ENCODE measurements at regions not wholly inside any gene's neighbourhood (a gene's known extent, or its start where the extent isn't known, plus 50 kb on each side); places are given as distances from the start of the nearest gene placed in this dataset.

DNA sequence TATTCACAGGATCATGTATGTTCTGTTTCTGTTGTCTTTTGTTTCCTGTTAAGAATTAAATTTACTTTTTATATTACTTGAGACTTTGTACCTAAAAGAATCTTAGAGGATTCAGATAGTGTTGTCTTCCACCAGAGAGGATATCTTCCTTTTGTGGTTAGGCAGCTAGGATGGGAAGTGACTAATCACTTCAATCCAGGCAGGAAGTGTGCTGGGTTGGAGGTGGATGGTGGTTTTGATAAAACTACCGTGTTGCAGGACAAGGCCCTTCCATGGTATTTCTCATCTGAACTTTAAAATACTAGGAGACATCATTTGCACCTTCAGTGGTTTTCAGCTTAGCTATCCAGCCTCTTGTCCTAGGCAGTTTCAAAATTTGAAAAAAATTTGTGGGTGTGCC lies 728.6 kb upstream of the CDH2 start:
- H2BK12ac ChIP-seq (ENCODE audit: low read length), result no peak overlapping the region
- no peak overlapping the region for H2AFZ ChIP-seq (ENCODE audit: insufficient read depth, low read length, poor library complexity)
- no peak overlapping the region for H3K14ac ChIP-seq (ENCODE audit: low read length)
- no peak overlapping the region for H3K4me2 ChIP-seq (ENCODE audit: low read length)
- no peak overlapping the region for H3K4ac ChIP-seq (ENCODE audit: low read depth, low read length)
- H2BK120ac ChIP-seq (ENCODE audit: insufficient read depth, low read length, poor library complexity), result no peak overlapping the region
- H4K91ac ChIP-seq (ENCODE audit: low read depth, low read length), result no peak overlapping the region
- no peaks in the 10 kb centered on the region for H3K79me1 ChIP-seq (ENCODE audit: low read length)
- no peaks in the 10 kb centered on the region for H3K9me3 ChIP-seq (ENCODE audit: insufficient read depth, low read depth, low read length)
- no peak overlapping the region for H3K23ac ChIP-seq (ENCODE audit: low read length)
- WGBS (ENCODE audit: extremely low coverage, insufficient coverage, insufficient read length), result no CpG with 5 or more reads among the region's 1 CpG
- no peak overlapping the region for H4K8ac ChIP-seq (ENCODE audit: low read depth, low read length)
- no peak overlapping the region for H3K4me3 ChIP-seq (ENCODE audit: low read depth, low read length)
- H3K36me3 ChIP-seq (ENCODE audit: control insufficient read depth in 1 of 2, insufficient read depth in 2 of 2, low read length in 2 of 2), result no peaks in the 10 kb centered on the region
- H3K9ac ChIP-seq (ENCODE audit: low read length), result no peak overlapping the region
- H3K27ac ChIP-seq (ENCODE audit: low read depth, low read length), result no peak overlapping the region
- no peak overlapping the region for H2AK5ac ChIP-seq (ENCODE audit: low read length)
- no peak for DNase-seq
- H2BK5ac ChIP-seq (ENCODE audit: low read depth, low read length, poor library complexity), result no peak overlapping the region
- H3K18ac ChIP-seq (ENCODE audit: low read length), result no peak overlapping the region
- H4K12ac ChIP-seq (ENCODE audit: low read depth, low read length), result no peak overlapping the region
- no peaks in the 10 kb centered on the region for H3K79me2 ChIP-seq (ENCODE audit: control insufficient read depth, insufficient read depth, low read length, poor library complexity)
- H3K27me3 ChIP-seq (ENCODE audit: insufficient read depth, low read length), result no peaks in the 10 kb centered on the region
- no peaks in the 10 kb centered on the region for H3K4me1 ChIP-seq (ENCODE audit: control insufficient read depth in 1 of 2, insufficient read depth in 2 of 2, low read length in 2 of 2)

DNA sequence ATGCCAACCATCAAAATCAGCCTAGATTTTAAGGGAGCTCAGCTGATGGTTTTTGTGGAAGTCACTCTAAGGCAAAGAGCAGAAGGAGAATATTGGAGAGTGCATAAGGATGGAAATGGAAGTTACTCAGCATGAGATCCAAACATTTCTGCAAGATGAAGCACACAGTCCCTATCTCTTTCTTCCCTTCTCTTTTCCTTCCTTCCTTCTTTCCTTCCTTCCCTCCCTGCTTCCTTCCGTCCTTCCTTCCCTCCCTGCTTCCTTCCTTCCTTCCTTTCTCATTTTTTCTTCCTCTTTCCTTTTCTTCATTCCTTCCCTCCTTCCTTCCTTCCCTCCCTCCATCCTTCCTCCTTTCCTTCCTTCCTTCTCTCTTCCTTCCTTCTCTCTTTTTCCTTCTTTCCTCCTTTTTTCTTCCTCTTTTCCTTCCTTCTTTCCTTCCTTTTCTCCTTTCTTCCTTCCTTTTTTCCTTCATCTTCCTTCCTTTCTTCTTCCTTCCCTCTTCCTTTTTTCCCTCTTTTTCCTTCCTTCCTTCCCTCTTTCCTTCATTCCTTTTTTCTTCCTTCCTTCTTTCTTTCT lies 727.9 kb upstream of the CDH2 start:
- no peaks in the 10 kb centered on the region for H3K27me3 ChIP-seq (ENCODE audit: insufficient read depth, low read length)
- no peak overlapping the region for H4K12ac ChIP-seq (ENCODE audit: low read depth, low read length)
- H3K14ac ChIP-seq (ENCODE audit: low read length), result no peak overlapping the region
- no peak overlapping the region for H3K4me2 ChIP-seq (ENCODE audit: low read length)
- no peak overlapping the region for H4K8ac ChIP-seq (ENCODE audit: low read depth, low read length)
- no peak overlapping the region for H3K23ac ChIP-seq (ENCODE audit: low read length)
- no peak overlapping the region for H3K18ac ChIP-seq (ENCODE audit: low read length)
- no peak for DNase-seq
- no peaks in the 10 kb centered on the region for H3K36me3 ChIP-seq (ENCODE audit: control insufficient read depth in 1 of 2, insufficient read depth in 2 of 2, low read length in 2 of 2)
- H3K4me3 ChIP-seq (ENCODE audit: low read depth, low read length), result no peak overlapping the region
- no CpG with 5 or more reads among the region's 1 CpG for WGBS (ENCODE audit: extremely low coverage, insufficient coverage, insufficient read length)
- H2BK12ac ChIP-seq (ENCODE audit: low read length), result no peak overlapping the region
- no peak overlapping the region for H2BK5ac ChIP-seq (ENCODE audit: low read depth, low read length, poor library complexity)
- H3K4me1 ChIP-seq (ENCODE audit: control insufficient read depth in 1 of 2, insufficient read depth in 2 of 2, low read length in 2 of 2), result no peaks in the 10 kb centered on the region
- no peak overlapping the region for H3K4ac ChIP-seq (ENCODE audit: low read depth, low read length)
- H3K9me3 ChIP-seq (ENCODE audit: insufficient read depth, low read depth, low read length), result no peaks in the 10 kb centered on the region
- H3K79me1 ChIP-seq (ENCODE audit: low read length), result no peaks in the 10 kb centered on the region
- H3K27ac ChIP-seq (ENCODE audit: low read depth, low read length), result no peak overlapping the region
- H3K9ac ChIP-seq (ENCODE audit: low read length), result no peak overlapping the region
- no peak overlapping the region for H2AFZ ChIP-seq (ENCODE audit: insufficient read depth, low read length, poor library complexity)
- H2BK120ac ChIP-seq (ENCODE audit: insufficient read depth, low read length, poor library complexity), result no peak overlapping the region
- no peak overlapping the region for H4K91ac ChIP-seq (ENCODE audit: low read depth, low read length)
- no peaks in the 10 kb centered on the region for H3K79me2 ChIP-seq (ENCODE audit: control insufficient read depth, insufficient read depth, low read length, poor library complexity)
- H2AK5ac ChIP-seq (ENCODE audit: low read length), result no peak overlapping the region

DNA sequence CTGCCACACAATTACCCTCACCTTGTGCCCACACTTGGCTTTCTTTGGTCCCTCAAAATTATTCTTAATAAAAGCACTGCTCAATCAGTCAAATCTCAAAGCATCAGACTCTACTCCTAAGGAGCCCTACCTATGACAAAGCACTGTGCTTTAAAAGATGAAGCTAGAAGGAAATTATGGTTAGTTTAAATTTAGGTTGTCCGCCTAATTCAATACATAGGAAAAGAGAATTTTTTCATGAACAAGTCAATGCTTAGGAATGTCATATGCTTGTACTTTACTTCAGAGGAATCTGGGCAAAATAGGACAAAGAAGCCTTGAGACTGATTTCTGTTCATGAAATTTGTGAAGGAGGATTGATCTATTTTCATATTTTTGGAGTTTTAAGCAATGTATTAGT lies 726.4 kb upstream of the CDH2 start:
- DNase-seq, result no peak
- Histone ChIP-seq H2BK12ac (ENCODE audit: low read length) (no peak overlapping the region), H3K14ac (ENCODE audit: low read length) (no peak overlapping the region), H3K23ac (ENCODE audit: low read length) (no peak overlapping the region), H3K4me3 (ENCODE audit: low read depth, low read length) (no peak overlapping the region), H4K12ac (ENCODE audit: low read depth, low read length) (no peak overlapping the region), H2BK5ac (ENCODE audit: low read depth, low read length, poor library complexity) (no peak overlapping the region), H3K27ac (ENCODE audit: low read depth, low read length) (no peak overlapping the region), H3K36me3 (ENCODE audit: control insufficient read depth in 1 of 2, insufficient read depth in 2 of 2, low read length in 2 of 2) (no peaks in the 10 kb centered on the region), H3K18ac (ENCODE audit: low read length) (no peak overlapping the region), H3K9me3 (ENCODE audit: insufficient read depth, low read depth, low read length) (no peaks in the 10 kb centered on the region), H3K27me3 (ENCODE audit: insufficient read depth, low read length) (no peaks in the 10 kb centered on the region), H3K4ac (ENCODE audit: low read depth, low read length) (no peak overlapping the region), H2BK120ac (ENCODE audit: insufficient read depth, low read length, poor library complexity) (no peak overlapping the region), H4K91ac (ENCODE audit: low read depth, low read length) (no peak overlapping the region), H2AFZ (ENCODE audit: insufficient read depth, low read length, poor library complexity) (no peak overlapping the region), H3K79me2 (ENCODE audit: control insufficient read depth, insufficient read depth, low read length, poor library complexity) (no peaks in the 10 kb centered on the region), H3K79me1 (ENCODE audit: low read length) (no peaks in the 10 kb centered on the region), H3K4me1 (ENCODE audit: control insufficient read depth in 1 of 2, insufficient read depth in 2 of 2, low read length in 2 of 2) (no peaks in the 10 kb centered on the region), H3K4me2 (ENCODE audit: low read length) (no peak overlapping the region), H3K9ac (ENCODE audit: low read length) (no peak overlapping the region), H4K8ac (ENCODE audit: low read depth, low read length) (no peak overlapping the region), H2AK5ac (ENCODE audit: low read length) (no peak overlapping the region)
- WGBS (ENCODE audit: extremely low coverage, insufficient coverage, insufficient read length), result no CpG with 5 or more reads among the region's 1 CpG

DNA sequence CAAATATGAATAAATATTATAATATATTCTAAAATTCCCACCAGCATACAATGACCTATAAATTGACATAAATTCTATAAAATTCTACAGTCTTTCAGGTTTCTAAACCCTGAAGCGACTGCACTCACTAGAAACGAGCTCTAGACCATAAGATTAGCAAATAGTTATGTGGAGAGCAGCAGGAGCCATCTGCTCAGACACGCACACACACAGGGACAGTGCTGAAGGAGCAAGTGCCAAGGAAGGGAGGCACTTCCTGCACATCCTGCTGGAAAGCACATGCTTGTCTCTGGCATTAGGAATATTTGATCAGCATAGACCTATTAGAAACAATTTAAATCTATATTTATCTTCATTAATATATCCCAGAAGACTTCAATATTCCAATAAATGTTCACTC lies 713.9 kb upstream of the CDH2 start:
- no peak overlapping the region for H2AK5ac ChIP-seq (ENCODE audit: low read length)
- WGBS (ENCODE audit: extremely low coverage, insufficient coverage, insufficient read length), result no CpG with 5 or more reads among the region's 3 CpGs
- H3K4me3 ChIP-seq (ENCODE audit: low read depth, low read length), result no peak overlapping the region

More for the DNA sequence above, 713.9 kb upstream of the CDH2 start:
- Histone ChIP-seq H3K79me1 (ENCODE audit: low read length) (no peaks in the 10 kb centered on the region), H2AFZ (ENCODE audit: insufficient read depth, low read length, poor library complexity) (no peak overlapping the region), H3K36me3 (ENCODE audit: control insufficient read depth in 1 of 2, insufficient read depth in 2 of 2, low read length in 2 of 2) (no peaks in the 10 kb centered on the region), H3K27ac (ENCODE audit: low read depth, low read length) (no peak overlapping the region), H3K14ac (ENCODE audit: low read length) (no peak overlapping the region), H4K12ac (ENCODE audit: low read depth, low read length) (no peak overlapping the region), H4K91ac (ENCODE audit: low read depth, low read length) (no peak overlapping the region), H3K9me3 (ENCODE audit: insufficient read depth, low read depth, low read length) (no peaks in the 10 kb centered on the region), H3K23ac (ENCODE audit: low read length) (no peak overlapping the region), H3K4me1 (ENCODE audit: control insufficient read depth in 1 of 2, insufficient read depth in 2 of 2, low read length in 2 of 2) (no peaks in the 10 kb centered on the region), H3K9ac (ENCODE audit: low read length) (no peak overlapping the region), H3K18ac (ENCODE audit: low read length) (no peak overlapping the region), H3K27me3 (ENCODE audit: insufficient read depth, low read length) (no peaks in the 10 kb centered on the region), H3K4me2 (ENCODE audit: low read length) (no peak overlapping the region), H2BK5ac (ENCODE audit: low read depth, low read length, poor library complexity) (no peak overlapping the region), H3K4ac (ENCODE audit: low read depth, low read length) (no peak overlapping the region), H3K79me2 (ENCODE audit: control insufficient read depth, insufficient read depth, low read length, poor library complexity) (no peaks in the 10 kb centered on the region), H4K8ac (ENCODE audit: low read depth, low read length) (no peak overlapping the region), H2BK120ac (ENCODE audit: insufficient read depth, low read length, poor library complexity) (no peak overlapping the region), H2BK12ac (ENCODE audit: low read length) (no peak overlapping the region)
- no peak for DNase-seq
